GM12872 (cell line): ENCODE measurements at regions not wholly inside any gene's neighbourhood (a gene's known extent, or its start where the extent isn't known, plus 50 kb on each side); places are given as distances from the start of the nearest gene placed in this dataset.

Source experiments
- TF ChIP-seq, protein P1 (sequence below): IDR thresholded peaks from 3 replicates; pipeline ENCODE4 v1.5.1; 2011; ENCODE audit warnings: low read depth, mild to moderate bottlenecking, low read length, moderate library complexity; ENCODE audit not compliant: insufficient read depth

DNA sequence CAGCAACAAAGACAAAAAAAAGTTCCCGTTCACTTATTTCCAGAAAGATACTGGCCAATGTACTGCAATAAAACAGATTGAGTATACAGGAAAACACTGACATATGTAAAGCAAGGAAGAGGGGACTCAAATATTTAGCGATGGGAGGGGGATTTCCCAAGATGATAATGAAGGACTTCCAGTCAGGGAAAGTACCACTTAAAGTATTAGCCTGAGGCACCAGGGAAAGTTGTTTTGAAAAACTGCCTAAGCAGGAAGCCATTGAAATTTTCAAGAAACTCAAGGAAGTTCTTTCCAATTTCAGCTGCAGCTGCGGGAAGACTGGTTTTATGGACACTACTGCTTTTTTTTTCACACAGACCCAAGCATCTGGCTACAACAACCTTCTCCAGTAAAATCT, 1007.4 kb upstream of the NOVA1 start:
- TF ChIP-seq, protein P1, sequence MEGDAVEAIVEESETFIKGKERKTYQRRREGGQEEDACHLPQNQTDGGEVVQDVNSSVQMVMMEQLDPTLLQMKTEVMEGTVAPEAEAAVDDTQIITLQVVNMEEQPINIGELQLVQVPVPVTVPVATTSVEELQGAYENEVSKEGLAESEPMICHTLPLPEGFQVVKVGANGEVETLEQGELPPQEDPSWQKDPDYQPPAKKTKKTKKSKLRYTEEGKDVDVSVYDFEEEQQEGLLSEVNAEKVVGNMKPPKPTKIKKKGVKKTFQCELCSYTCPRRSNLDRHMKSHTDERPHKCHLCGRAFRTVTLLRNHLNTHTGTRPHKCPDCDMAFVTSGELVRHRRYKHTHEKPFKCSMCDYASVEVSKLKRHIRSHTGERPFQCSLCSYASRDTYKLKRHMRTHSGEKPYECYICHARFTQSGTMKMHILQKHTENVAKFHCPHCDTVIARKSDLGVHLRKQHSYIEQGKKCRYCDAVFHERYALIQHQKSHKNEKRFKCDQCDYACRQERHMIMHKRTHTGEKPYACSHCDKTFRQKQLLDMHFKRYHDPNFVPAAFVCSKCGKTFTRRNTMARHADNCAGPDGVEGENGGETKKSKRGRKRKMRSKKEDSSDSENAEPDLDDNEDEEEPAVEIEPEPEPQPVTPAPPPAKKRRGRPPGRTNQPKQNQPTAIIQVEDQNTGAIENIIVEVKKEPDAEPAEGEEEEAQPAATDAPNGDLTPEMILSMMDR, result no peak

- TF ChIP-seq, protein P1, result no peak
Measured at GRCh38 chr14:27608377-27608776, 1010.5 kb upstream of the NOVA1 start.

GRCh38 chr14:27612121-27612520, 1014.3 kb upstream of the NOVA1 start:
- TF ChIP-seq, protein P1, result no peak

GRCh38 chr14:27613102-27613501, 1015.3 kb upstream of the NOVA1 start:
- TF ChIP-seq, protein P1, result no peak

DNA sequence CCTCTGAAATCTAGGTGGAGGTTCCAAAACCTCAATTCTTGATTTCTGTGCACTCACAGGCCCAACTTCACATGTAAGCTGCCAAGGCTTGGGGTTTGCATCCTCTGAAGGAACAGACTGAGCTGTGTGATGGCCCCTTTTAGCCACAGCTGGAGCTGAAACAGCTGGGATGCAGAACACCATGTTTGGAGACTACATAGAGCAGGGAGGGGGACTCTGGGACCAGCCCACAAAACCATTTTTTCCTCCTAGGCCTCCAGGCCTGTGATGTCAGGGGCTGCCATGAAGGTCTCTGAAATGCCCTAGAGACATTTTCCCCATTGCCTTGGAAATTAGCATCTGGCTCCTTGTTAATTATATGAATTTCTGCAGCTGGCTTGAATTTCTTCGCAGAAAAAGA, 1025.9 kb upstream of the NOVA1 start:
- TF ChIP-seq, protein P1, result no peak

DNA sequence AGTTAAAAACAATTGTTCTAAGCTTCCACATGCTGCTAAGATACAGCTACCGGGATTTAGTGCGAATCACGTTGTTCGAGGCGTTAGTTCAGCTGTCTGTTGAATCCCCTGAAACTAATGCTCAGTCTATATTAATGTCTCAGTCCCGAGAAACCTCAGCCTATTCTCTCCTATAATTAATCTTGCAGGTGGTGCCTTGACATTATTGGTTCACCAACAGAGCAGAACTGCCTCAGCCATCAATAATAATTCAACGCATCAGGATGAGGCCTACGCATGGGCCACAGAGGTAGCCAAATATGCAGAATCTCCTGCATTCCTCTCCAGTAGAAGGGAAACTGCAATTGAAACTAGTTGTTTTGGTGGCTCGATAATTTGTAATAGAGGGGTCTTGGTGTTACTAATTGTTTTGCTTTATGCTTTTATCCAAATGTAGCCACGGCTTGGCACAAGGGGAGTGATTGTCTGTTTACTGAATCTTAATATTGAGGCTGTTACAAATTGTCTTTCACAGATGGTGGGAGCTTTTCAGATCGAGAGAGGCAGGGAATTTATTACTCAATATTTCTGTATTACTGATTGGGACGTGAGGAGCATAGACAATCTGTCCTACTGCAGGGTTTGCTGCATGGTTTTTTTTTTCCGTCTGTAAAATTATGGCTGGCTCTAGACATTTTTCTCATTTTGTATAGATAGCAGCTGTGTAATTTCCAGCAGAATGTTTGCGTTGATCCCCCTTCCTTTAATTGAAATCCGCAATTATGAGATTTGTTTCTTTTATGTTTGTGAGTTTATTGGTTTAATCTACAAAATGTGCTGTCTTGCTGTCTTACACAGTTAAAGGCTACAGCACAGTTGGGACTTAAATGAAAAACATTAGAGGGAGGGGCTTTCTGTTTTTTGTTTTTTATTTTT, 1036.5 kb upstream of the NOVA1 start:
- TF ChIP-seq, protein P1, result no peak

GRCh38 chr14:27642251-27642866, 1044.5 kb upstream of the NOVA1 start:
- TF ChIP-seq, protein P1, result no peak
